ENCODE measurements at regions not wholly inside any gene's neighbourhood (a gene's known extent, or its start where the extent isn't known, plus 50 kb on each side); places are given as distances from the start of the nearest gene placed in this dataset.

GRCh38 chr22:48535868-48536540, 1291.7 kb downstream of the BRD1 start:
- no peak for TF ChIP-seq CTCF (IDR thresholded peaks at IDR 0.05; ENCODE audit: low read length)
- TF ChIP-seq EZH2 (optimal IDR thresholded peaks at IDR 0.05; ENCODE audit: low read depth, low read length) = no peak

All from MM.1S (cell line).